Gastrocnemius medialis (tissue), 4 donors: ENCODE measurements at regions not wholly inside any gene's neighbourhood (a gene's known extent, or its start where the extent isn't known, plus 50 kb on each side); places are given as distances from the start of the nearest gene placed in this dataset.

Experiments
- POLR2A ChIP-seq, 2 donors: fragments of 450-650 bp; IDR thresholded peaks; one replicate each; pipeline ENCODE4 v1.6.1; 2017; ENCODE audit warnings: antibody characterized with exemption in 2 of 2, mild to moderate bottlenecking in 2 of 2, moderate library complexity in 2 of 2
- TF ChIP-seq, protein P1 (sequence below), 5 experiments: fragments of 450-650 bp in 3 of 5; fragments of 200-600 bp in 2 of 5; sonication (generic) in 2 of 5; IDR thresholded peaks in 4 of 5; conservative IDR thresholded peaks in 1 of 5; 1 replicate in 4 of 5; 2 replicates in 1 of 5; pipeline ENCODE4 v1.5.1; 2016 to 2019; ENCODE audit warnings: antibody characterized with exemption in 5 of 5, mild to moderate bottlenecking in 3 of 5, moderate library complexity in 3 of 5

GRCh38 chr2:117644403-117644802 is 170.1 kb upstream of the DDX18 start:
- TF ChIP-seq, protein P1, sequence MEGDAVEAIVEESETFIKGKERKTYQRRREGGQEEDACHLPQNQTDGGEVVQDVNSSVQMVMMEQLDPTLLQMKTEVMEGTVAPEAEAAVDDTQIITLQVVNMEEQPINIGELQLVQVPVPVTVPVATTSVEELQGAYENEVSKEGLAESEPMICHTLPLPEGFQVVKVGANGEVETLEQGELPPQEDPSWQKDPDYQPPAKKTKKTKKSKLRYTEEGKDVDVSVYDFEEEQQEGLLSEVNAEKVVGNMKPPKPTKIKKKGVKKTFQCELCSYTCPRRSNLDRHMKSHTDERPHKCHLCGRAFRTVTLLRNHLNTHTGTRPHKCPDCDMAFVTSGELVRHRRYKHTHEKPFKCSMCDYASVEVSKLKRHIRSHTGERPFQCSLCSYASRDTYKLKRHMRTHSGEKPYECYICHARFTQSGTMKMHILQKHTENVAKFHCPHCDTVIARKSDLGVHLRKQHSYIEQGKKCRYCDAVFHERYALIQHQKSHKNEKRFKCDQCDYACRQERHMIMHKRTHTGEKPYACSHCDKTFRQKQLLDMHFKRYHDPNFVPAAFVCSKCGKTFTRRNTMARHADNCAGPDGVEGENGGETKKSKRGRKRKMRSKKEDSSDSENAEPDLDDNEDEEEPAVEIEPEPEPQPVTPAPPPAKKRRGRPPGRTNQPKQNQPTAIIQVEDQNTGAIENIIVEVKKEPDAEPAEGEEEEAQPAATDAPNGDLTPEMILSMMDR (IDR thresholded peaks at IDR 0.05 in 4 of 5, conservative IDR thresholded peaks at IDR 0.05 in 1 of 5), result no peak
- TF ChIP-seq POLR2A (IDR thresholded peaks at IDR 0.05), result no peak
